CD14-positive monocyte (primary cell): ENCODE measurements at regions not wholly inside any gene's neighbourhood (a gene's known extent, or its start where the extent isn't known, plus 50 kb on each side); places are given as distances from the start of the nearest gene placed in this dataset.

Experiments
- DNase-seq, 3 donors: peaks; one replicate each; pipeline ENCODE4 v3.0.0-alpha.2; 2011 to 2022
- H2AFZ ChIP-seq: 2 replicates; pipeline ENCODE4 v1.6.0; 2012; ENCODE audit warnings: mild to moderate bottlenecking, low read depth, low read length, inconsistent platforms; ENCODE audit not compliant: insufficient read depth, poor library complexity, severe bottlenecking
- H3K27ac ChIP-seq, 2 donors: 1 replicate in 1 of 2; 2 replicates in 1 of 2; pipeline ENCODE4 v1.5.1; 2012 to 2013; ENCODE audit warnings: low read length in 2 of 2, control low read depth in 1 of 2, inconsistent platforms in 1 of 2, low read depth in 1 of 2, mild to moderate bottlenecking in 1 of 2
- H3K27me3 ChIP-seq, 2 donors: one replicate each; pipeline versions ENCODE4 v1.6.0 to v1.6.1; 2011 to 2013; ENCODE audit warnings: low read length in 2 of 2; ENCODE audit not compliant: control insufficient read depth in 2 of 2, insufficient read depth in 2 of 2
- H3K36me3 ChIP-seq, 2 donors: replicated peaks in 1 of 2; 1 replicate in 1 of 2; 2 replicates in 1 of 2; pipeline versions ENCODE4 v1.5.1 to v1.6.1; 2012 to 2013; ENCODE audit warnings: low read length in 2 of 2, control low read depth in 1 of 2, inconsistent platforms in 1 of 2, mild to moderate bottlenecking in 1 of 2; ENCODE audit not compliant: insufficient read depth in 2 of 2, control insufficient read depth in 1 of 2
- H3K4me1 ChIP-seq, 2 donors: 1 replicate in 1 of 2; 2 replicates in 1 of 2; pipeline versions ENCODE4 v1.5.1 to v1.6.1; 2012 to 2013; ENCODE audit warnings: low read length in 2 of 2, control low read depth in 1 of 2, inconsistent platforms in 1 of 2, mild to moderate bottlenecking in 1 of 2, moderate library complexity in 1 of 2; ENCODE audit not compliant: insufficient read depth in 2 of 2, control insufficient read depth in 1 of 2
- H3K4me2 ChIP-seq: replicated peaks from 2 replicates; pipeline ENCODE3; 2012; ENCODE audit warnings: low read length, moderate library complexity, mild to moderate bottlenecking; ENCODE audit not compliant: poor library complexity, severe bottlenecking; ENCODE audit errors: extremely low read depth
- H3K4me3 ChIP-seq, 3 experiments: fragments of 200-600 bp in 1 of 3; sonication (generic) in 1 of 3; replicated peaks in 1 of 3; 1 replicate in 2 of 3; 2 replicates in 1 of 3; pipeline ENCODE4 v1.5.1; 2011 to 2013; ENCODE audit warnings: low read length in 3 of 3, mild to moderate bottlenecking in 3 of 3, control low read depth in 2 of 3, low read depth in 2 of 3, inconsistent platforms in 1 of 3, moderate library complexity in 1 of 3
- H3K79me2 ChIP-seq: 2 replicates; pipeline ENCODE4 v1.6.0; 2012; ENCODE audit warnings: mild to moderate bottlenecking, control low read depth, inconsistent platforms, low read length, moderate library complexity; ENCODE audit not compliant: insufficient read depth
- H3K9ac ChIP-seq: 2 replicates; pipeline ENCODE4 v1.6.0; 2017; ENCODE audit warnings: low read length, mild to moderate bottlenecking; ENCODE audit not compliant: insufficient read depth, poor library complexity, severe bottlenecking
- H3K9me3 ChIP-seq, 2 donors: replicated peaks in 1 of 2; 1 replicate in 1 of 2; 2 replicates in 1 of 2; pipeline versions ENCODE4 v1.5.1 to v1.6.1; 2012 to 2013; ENCODE audit warnings: low read length in 2 of 2, control low read depth in 1 of 2; ENCODE audit not compliant: control insufficient read depth in 1 of 2, insufficient read depth in 1 of 2
- H4K20me1 ChIP-seq: 2 replicates; pipeline ENCODE4 v1.6.0; 2012; ENCODE audit warnings: mild to moderate bottlenecking, low read length, control low read depth, moderate library complexity; ENCODE audit not compliant: insufficient read depth
- H3K27ac Mint-ChIP-seq, 7 donors: one replicate each; pipeline ENCODE4 v1.8.0; 2020; ENCODE audit warnings: mild to moderate bottlenecking in 7 of 7, mixed read lengths in 7 of 7, moderate library complexity in 6 of 7, inconsistent platforms in 2 of 7
- H3K27me3 Mint-ChIP-seq, 3 donors: one replicate each; pipeline ENCODE4 v1.8.0; 2021 to 2022; ENCODE audit warnings: low read depth in 3 of 3, mild to moderate bottlenecking in 3 of 3, mixed read lengths in 3 of 3, moderate library complexity in 3 of 3, inconsistent platforms in 1 of 3
- H3K36me3 Mint-ChIP-seq, 2 donors: one replicate each; pipeline ENCODE4 v1.8.0; 2020; ENCODE audit warnings: mixed read lengths in 2 of 2, inconsistent platforms in 1 of 2, mild to moderate bottlenecking in 1 of 2
- H3K4me1 Mint-ChIP-seq: one replicate; pipeline ENCODE4 v1.8.0; 2020; ENCODE audit warnings: mild to moderate bottlenecking, mixed read lengths
- H3K4me3 Mint-ChIP-seq, 2 donors: one replicate each; pipeline ENCODE4 v1.8.0; 2020; ENCODE audit warnings: mild to moderate bottlenecking in 2 of 2, mixed read lengths in 2 of 2, moderate library complexity in 1 of 2
- H3K9me3 Mint-ChIP-seq, 7 donors: one replicate each; pipeline ENCODE4 v1.8.0; 2020 to 2022; ENCODE audit warnings: mixed read lengths in 7 of 7, mild to moderate bottlenecking in 6 of 7, moderate library complexity in 6 of 7, inconsistent platforms in 2 of 7
- WGBS: methylation state at CpG from one replicate; pipeline ENCODE4 v1.1.5; 2013; ENCODE audit warnings: missing lambda C conversion rate; ENCODE audit not compliant: insufficient coverage; 5-methylcytosine and 5-hydroxymethylcytosine counted together
- intact Hi-C, 2 donors: fragments of 100-400 bp; cut with micrococcal nuclease; formaldehyde crosslinking; loops; one replicate each; pipeline versions ENCODE4 v1.15.0 to v1.15.1; 2023
- TF ChIP-seq, protein P1 (sequence below): fragments of 200-600 bp; IDR thresholded peaks from one replicate; pipeline ENCODE4 v1.8.0; 2022; ENCODE audit warnings: antibody characterized with exemption, mild to moderate bottlenecking

DNA sequence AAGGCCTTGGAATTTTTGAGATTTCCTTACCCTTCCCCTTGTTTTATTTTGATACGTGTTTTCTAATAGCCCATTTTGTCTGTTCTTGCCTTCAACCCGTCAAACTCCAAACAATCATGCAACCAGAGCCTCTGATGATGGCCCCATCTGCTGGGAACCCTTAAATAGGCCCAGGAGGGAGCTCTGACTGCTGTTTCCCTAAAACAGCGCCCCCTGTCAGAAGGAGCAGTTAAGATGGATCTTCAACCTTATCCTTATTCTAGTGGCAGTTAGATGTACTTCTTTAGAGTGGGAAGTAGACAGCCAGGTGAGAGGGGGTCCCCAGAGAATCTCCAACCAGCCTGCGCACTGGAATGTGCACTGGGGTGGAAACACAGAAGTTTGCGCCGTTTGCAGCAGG lies 1031.0 kb upstream of the PCDH9 start:
- Histone ChIP-seq H3K79me2 (no peaks in the 10 kb centered on the region), H3K4me1 (no peaks in the 10 kb centered on the region), H3K27ac (no peak overlapping the region), H4K20me1 (no peaks in the 10 kb centered on the region), H2AFZ (no peak overlapping the region), H3K4me3 (no peak overlapping the region), H3K9me3 (peaks cover 12 to 21% of the 10 kb centered on the region in 2 donors), H3K36me3 (no peaks in the 10 kb centered on the region), H3K27me3 (no peaks in the 10 kb centered on the region), H3K4me2 (no peak overlapping the region), H3K9ac (no peak overlapping the region)
- intact Hi-C loops, result no loop called here
- Mint-ChIP-seq H3K36me3 (no peaks in the 10 kb centered on the region), H3K9me3 (peaks cover 2 to 9% (median 8%) of the 10 kb centered on the region in 7 donors), H3K4me1 (no peaks in the 10 kb centered on the region), H3K4me3 (no peak overlapping the region), H3K27me3 (no peaks in the 10 kb centered on the region), H3K27ac (no peak overlapping the region)
- WGBS, result 89% methylated on average over 5 of the region's 6 CpGs
- DNase-seq, result no peak
- TF ChIP-seq, protein P1, sequence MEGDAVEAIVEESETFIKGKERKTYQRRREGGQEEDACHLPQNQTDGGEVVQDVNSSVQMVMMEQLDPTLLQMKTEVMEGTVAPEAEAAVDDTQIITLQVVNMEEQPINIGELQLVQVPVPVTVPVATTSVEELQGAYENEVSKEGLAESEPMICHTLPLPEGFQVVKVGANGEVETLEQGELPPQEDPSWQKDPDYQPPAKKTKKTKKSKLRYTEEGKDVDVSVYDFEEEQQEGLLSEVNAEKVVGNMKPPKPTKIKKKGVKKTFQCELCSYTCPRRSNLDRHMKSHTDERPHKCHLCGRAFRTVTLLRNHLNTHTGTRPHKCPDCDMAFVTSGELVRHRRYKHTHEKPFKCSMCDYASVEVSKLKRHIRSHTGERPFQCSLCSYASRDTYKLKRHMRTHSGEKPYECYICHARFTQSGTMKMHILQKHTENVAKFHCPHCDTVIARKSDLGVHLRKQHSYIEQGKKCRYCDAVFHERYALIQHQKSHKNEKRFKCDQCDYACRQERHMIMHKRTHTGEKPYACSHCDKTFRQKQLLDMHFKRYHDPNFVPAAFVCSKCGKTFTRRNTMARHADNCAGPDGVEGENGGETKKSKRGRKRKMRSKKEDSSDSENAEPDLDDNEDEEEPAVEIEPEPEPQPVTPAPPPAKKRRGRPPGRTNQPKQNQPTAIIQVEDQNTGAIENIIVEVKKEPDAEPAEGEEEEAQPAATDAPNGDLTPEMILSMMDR, result no peak

DNA sequence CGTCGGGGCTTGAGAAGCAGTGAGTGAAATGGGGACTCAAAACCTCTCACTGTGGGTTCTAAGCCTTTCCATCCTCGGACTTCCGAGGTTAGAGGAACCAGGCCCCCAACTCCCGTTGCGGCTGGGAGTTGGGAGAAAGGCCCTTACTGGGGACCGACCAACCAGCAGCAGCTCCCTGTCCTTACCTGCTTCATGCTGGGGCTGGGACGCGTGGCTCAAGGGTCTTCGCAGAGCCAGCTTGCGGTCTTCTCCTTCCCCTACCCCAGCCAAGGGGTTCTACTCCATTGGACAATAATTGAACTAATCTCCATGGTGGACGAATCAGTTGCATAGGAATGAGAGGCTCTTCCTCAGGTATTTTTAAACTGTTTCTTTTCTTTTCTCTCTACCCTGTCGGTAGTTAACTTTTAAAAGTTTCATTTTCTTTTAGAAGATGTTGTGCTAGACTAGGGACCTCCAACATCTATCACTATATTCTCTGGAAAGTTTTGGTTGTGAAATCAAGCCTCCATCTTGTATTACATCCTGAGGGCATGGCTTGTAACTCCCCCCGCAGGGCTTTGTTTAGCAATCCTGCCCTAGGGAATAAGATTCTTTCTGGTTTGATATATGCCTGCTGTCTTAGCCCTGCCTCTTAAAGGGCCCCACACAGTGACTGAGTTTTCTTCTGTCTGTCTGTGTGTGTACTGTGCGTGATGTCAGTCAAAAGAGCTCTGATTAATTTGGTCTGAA lies 1027.1 kb upstream of the PCDH9 start:
- Histone ChIP-seq H3K9ac (no peak overlapping the region), H3K9me3 (peaks cover 12 to 21% of the 10 kb centered on the region in 2 donors), H3K27me3 (no peaks in the 10 kb centered on the region), H3K4me2 (no peak overlapping the region), H3K36me3 (no peaks in the 10 kb centered on the region), H2AFZ (no peak overlapping the region), H4K20me1 (no peaks in the 10 kb centered on the region), H3K4me3 (no peak overlapping the region), H3K27ac (no peak overlapping the region), H3K79me2 (no peaks in the 10 kb centered on the region), H3K4me1 (no peaks in the 10 kb centered on the region)
- no peaks in the 10 kb centered on the region for H3K27me3 Mint-ChIP-seq
- DNase-seq, result no peak
- peaks cover 2 to 9% (median 8%) of the 10 kb centered on the region in 7 donors for H3K9me3 Mint-ChIP-seq
- H3K4me1 Mint-ChIP-seq, result no peaks in the 10 kb centered on the region
- H3K4me3 Mint-ChIP-seq, result no peak overlapping the region
- no peak overlapping the region for H3K27ac Mint-ChIP-seq
- TF ChIP-seq, protein P1, result no peak
- WGBS, result 96% methylated on average over 6 of the region's 15 CpGs
- intact Hi-C loops, result no loop called here
- no peaks in the 10 kb centered on the region for H3K36me3 Mint-ChIP-seq
